Lower leg skin (tissue), 3 donors: ENCODE measurements at regions not wholly inside any gene's neighbourhood (a gene's known extent, or its start where the extent isn't known, plus 50 kb on each side); places are given as distances from the start of the nearest gene placed in this dataset.

Experiments used
- CTCF ChIP-seq, 3 donors: fragments of 450-650 bp; IDR thresholded peaks; one replicate each; pipeline ENCODE4 v1.5.1; 2016; ENCODE audit warnings: antibody characterized with exemption in 3 of 3, mild to moderate bottlenecking in 3 of 3, moderate library complexity in 2 of 3
- POLR2A ChIP-seq, 2 donors: fragments of 450-650 bp; IDR thresholded peaks; one replicate each; pipeline ENCODE4 v1.6.1; 2016 to 2017; ENCODE audit warnings: antibody characterized with exemption in 2 of 2, mild to moderate bottlenecking in 1 of 2, moderate library complexity in 1 of 2

DNA sequence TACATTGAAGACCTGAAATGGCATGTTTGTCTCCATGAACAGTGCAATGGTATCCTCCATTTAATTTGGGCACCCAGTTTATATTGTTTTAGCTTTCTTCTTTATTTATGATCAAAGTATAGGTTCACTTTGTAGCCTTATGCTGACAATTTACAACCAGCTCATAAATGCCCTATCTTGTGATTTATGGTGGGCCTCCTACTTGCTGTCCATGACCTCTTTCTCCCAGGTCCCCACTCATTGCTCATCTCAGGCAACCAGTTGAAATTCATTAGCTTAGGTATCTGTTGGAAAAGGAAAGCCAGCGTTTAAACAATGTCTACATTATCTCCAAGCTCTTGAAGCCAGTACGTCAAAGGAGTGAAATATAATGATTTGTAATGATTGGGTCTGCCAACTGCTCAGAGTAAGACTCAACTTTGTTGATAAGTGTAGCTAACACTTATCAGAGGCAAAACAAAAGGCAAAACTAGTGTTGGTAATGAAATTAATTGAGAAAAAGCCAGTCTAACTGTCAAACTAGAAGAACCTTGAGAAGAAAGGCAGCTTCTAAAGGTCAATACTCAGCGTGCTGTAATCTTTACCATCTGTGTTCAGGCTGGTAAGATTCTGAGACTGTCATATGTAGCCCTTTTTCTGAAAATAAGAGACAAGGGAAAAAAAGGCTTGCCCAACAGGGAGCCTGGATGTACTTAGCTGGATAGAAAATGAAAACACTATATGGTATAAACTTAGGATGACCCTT, 695.9 kb downstream of the EPHA4 start:
- TF ChIP-seq CTCF (IDR thresholded peaks at IDR 0.05) (no peak), POLR2A (IDR thresholded peaks at IDR 0.05) (no peak)
